ENCODE measurements at regions not wholly inside any gene's neighbourhood (a gene's known extent, or its start where the extent isn't known, plus 50 kb on each side); places are given as distances from the start of the nearest gene placed in this dataset.

GRCh38 chr6:19949155-19949554 lies 112.0 kb downstream of the ID4 start:
- no peaks in the 10 kb centered on the region for H3K4me1 Mint-ChIP-seq
- peaks cover 23% of the 10 kb centered on the region for H3K9me3 Mint-ChIP-seq
- no peaks in the 10 kb centered on the region for H3K36me3 Mint-ChIP-seq (ENCODE audit: low read depth)
- H3K4me3 Mint-ChIP-seq: no peak overlapping the region
- no peak overlapping the region for H3K27ac Mint-ChIP-seq
- no peaks in the 10 kb centered on the region for H3K27me3 Mint-ChIP-seq (ENCODE audit: low read depth)
- TF ChIP-seq, protein P1, sequence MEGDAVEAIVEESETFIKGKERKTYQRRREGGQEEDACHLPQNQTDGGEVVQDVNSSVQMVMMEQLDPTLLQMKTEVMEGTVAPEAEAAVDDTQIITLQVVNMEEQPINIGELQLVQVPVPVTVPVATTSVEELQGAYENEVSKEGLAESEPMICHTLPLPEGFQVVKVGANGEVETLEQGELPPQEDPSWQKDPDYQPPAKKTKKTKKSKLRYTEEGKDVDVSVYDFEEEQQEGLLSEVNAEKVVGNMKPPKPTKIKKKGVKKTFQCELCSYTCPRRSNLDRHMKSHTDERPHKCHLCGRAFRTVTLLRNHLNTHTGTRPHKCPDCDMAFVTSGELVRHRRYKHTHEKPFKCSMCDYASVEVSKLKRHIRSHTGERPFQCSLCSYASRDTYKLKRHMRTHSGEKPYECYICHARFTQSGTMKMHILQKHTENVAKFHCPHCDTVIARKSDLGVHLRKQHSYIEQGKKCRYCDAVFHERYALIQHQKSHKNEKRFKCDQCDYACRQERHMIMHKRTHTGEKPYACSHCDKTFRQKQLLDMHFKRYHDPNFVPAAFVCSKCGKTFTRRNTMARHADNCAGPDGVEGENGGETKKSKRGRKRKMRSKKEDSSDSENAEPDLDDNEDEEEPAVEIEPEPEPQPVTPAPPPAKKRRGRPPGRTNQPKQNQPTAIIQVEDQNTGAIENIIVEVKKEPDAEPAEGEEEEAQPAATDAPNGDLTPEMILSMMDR (IDR thresholded peaks at IDR 0.05; ENCODE audit: unreplicated experiment in 3 of 3): no peak

GRCh38 chr6:19964115-19964514 lies 126.9 kb downstream of the ID4 start:
- TF ChIP-seq, protein P1 (IDR thresholded peaks at IDR 0.05; ENCODE audit: unreplicated experiment in 3 of 3): no peak
- peaks cover 4% of the 10 kb centered on the region for H3K27me3 Mint-ChIP-seq (ENCODE audit: low read depth)
- no peaks in the 10 kb centered on the region for H3K36me3 Mint-ChIP-seq (ENCODE audit: low read depth)
- H3K9me3 Mint-ChIP-seq: peaks cover 3% of the 10 kb centered on the region
- H3K4me3 Mint-ChIP-seq: no peak overlapping the region
- no peak overlapping the region for H3K27ac Mint-ChIP-seq
- H3K4me1 Mint-ChIP-seq: no peaks in the 10 kb centered on the region

GRCh38 chr6:19968201-19968600 lies 131.0 kb downstream of the ID4 start:
- no peak overlapping the region for H3K4me3 Mint-ChIP-seq

DNA sequence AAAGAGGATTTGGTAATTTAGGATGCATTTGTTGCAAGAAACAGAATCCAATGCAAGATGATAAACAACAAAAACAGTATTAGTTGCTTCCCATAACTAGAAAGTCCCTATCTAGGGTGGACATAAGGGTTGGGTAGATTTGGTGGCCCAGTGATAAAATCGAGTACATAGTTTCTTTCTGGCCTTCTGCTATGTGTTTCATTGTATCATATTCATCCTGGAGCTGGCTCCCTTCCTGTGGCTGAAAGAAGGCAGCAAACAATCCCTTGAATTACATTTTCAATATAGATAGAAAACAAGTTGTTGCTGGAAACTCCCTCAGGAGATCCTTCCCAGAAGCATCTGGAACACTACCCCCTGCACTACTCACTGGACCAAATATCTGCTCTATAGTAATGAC lies 135.1 kb downstream of the ID4 start:
- H3K4me1 Mint-ChIP-seq: no peaks in the 10 kb centered on the region
- H3K4me3 Mint-ChIP-seq: no peak overlapping the region
- H3K36me3 Mint-ChIP-seq (ENCODE audit: low read depth): no peaks in the 10 kb centered on the region
- no peaks in the 10 kb centered on the region for H3K9me3 Mint-ChIP-seq
- no peak overlapping the region for H3K27ac Mint-ChIP-seq
- H3K27me3 Mint-ChIP-seq (ENCODE audit: low read depth): no peaks in the 10 kb centered on the region
- TF ChIP-seq, protein P1 (IDR thresholded peaks at IDR 0.05; ENCODE audit: unreplicated experiment in 3 of 3): no peak

More at GRCh38 chr6:19968201-19968600, 131.0 kb downstream of the ID4 start:
- Mint-ChIP-seq H3K4me1 (no peaks in the 10 kb centered on the region), H3K9me3 (no peaks in the 10 kb centered on the region), H3K36me3 (ENCODE audit: low read depth) (no peaks in the 10 kb centered on the region), H3K27me3 (ENCODE audit: low read depth) (peaks cover 4% of the 10 kb centered on the region), H3K27ac (no peak overlapping the region)
- TF ChIP-seq, protein P1 (IDR thresholded peaks at IDR 0.05; ENCODE audit: unreplicated experiment in 3 of 3): no peak

DNA sequence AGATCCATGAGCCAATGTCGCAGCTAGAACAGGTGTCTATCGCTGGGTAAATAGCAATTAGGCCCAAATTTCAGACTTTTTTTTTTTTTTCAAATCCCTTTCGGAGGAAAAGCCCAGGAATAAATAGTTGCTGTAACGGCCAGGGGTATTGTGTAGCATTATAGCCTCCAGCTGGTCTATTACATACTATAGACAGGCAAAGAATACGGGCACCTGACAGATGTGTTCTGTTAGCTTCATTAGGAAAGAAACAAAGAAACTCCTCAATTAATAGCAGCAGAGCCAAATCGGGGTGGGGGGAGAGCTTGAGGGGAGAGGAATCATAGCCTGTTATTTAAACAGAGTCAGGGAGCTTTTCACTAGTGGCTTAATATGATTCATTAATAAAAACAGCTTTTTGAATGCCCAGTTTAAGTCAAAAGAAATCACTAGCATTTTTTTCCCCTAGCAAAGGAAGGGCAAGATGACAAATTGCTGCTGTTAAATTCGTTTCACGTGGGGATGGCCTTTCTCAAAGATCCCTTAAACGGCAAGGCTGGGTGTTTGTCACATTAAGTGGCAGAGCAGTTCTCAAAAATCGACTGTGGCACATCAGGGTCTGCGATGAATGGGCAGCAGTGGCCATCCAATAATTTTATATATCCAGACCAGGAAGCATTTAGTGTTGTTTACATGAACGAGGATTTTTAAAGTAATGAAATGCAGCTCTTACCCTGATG lies 139.4 kb downstream of the ID4 start:
- H3K27me3 Mint-ChIP-seq (ENCODE audit: low read depth): no peaks in the 10 kb centered on the region
- no peaks in the 10 kb centered on the region for H3K36me3 Mint-ChIP-seq (ENCODE audit: low read depth)
- TF ChIP-seq, protein P1 (IDR thresholded peaks at IDR 0.05; ENCODE audit: unreplicated experiment in 3 of 3): no peak
- H3K27ac Mint-ChIP-seq: no peak overlapping the region
- H3K4me3 Mint-ChIP-seq: no peak overlapping the region
- H3K9me3 Mint-ChIP-seq: no peaks in the 10 kb centered on the region
- no peaks in the 10 kb centered on the region for H3K4me1 Mint-ChIP-seq

- Mint-ChIP-seq H3K36me3 (ENCODE audit: low read depth) (no peaks in the 10 kb centered on the region), H3K9me3 (no peaks in the 10 kb centered on the region), H3K27ac (no peak overlapping the region), H3K4me1 (no peaks in the 10 kb centered on the region), H3K27me3 (ENCODE audit: low read depth) (peaks cover 15% of the 10 kb centered on the region), H3K4me3 (no peak overlapping the region)
- TF ChIP-seq, protein P1 (IDR thresholded peaks at IDR 0.05; ENCODE audit: unreplicated experiment in 3 of 3): no peak
These were observed 141.9 kb downstream of the ID4 start for GRCh38 chr6:19979059-19979458.
